HUDEP-2 (cell line): ENCODE measurements at regions not wholly inside any gene's neighbourhood (a gene's known extent, or its start where the extent isn't known, plus 50 kb on each side); places are given as distances from the start of the nearest gene placed in this dataset.

Experiments
- DNase-seq, 76 experiments: peaks; one replicate each; lab custom pipeline; 2025; ENCODE audit not compliant: unreplicated experiment in 76 of 76; lab: John Stamatoyannopoulos, UW

DNA sequence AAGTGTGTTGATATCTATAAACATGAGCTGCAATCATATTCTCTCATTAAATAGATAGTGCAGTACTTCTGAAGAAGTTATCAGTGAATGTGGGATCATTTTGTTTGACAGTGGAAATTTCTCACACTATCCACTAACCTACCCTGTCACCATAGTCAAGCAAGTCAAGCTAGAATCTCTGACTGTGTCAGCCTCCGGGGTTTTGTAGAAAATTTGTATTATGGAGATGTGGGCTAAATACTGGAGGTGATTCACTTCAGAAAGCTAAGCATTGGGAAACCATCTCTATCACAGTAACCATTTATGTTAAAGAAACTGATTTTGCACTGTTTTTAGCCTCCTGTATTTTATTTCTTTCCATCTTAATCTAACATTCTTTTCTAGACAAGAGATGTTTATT lies 126.6 kb upstream of the CREB1 start:
- DNase-seq: no peak

DNA sequence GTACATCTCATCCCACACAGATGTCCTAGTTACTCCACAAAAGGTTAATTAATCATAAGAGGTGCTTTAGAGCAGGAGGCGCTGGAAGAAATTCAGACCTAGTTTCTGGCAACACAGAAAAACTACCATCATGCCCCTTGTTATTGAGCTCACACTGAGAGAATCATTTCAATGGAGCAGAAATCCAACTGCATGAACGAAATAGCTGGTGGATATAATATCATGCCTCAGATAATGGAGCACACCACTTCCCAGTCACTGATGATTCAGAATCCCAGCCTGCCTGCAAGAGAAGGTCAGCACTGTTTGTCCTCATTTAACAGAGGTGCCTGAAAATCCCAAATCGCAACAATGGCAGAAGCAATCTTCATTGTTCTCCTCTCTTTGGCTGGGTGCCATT lies 125.8 kb upstream of the CREB1 start:
- no peak for DNase-seq

DNA sequence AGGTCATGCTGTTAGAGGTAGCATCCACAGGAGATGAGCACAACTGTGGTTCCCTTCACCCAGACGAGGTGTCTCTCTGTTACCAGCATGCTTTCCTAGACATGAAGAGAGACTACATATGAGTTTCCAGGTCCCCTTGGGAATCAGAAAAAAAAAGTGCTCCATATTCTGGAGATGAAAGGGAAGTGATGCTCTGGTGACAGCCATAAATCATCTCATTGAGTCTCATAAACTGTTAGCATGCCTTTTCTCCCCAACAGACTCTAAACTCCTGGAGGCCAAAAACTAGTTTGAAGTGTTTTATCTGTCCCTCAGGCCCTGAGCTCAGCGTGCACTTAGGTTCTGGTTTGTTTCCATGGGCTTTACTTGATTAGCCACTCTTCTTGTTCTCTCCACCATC lies 124.6 kb upstream of the CREB1 start:
- DNase-seq: no peak

DNA sequence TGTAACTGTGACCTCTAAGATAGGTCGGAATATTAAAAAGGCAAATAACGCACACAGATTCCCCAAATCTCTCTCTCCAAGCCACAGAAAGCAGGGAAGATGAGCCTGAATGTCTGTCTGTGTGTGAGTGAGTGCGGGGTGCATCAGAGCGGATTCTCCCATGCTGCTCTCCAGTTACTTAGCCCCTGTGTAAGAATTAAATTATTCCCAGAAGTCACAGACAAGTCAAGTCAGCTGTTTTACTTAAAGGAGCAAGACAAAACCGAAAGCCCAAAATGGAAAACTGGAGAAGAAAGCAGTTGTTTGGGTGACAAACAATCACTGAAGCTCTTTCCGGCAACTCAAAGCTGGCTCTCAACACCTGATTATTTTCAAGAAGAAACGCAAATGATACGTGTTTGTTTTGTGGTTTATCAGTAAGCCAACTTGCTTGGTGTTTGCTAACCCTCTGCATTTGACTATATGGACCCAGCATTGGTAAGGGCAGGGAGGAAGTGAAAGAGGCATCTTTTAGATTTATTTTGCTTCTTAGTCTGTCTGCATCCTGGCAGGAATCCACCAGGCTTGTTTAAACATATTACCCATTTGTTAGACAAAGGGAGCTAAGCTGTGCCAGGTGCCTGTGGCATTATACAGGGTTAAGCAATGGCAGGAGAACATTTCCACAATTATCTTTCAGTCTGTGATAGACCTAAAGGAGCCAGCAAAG lies 121.5 kb upstream of the CREB1 start:
- DNase-seq: no peak

DNA sequence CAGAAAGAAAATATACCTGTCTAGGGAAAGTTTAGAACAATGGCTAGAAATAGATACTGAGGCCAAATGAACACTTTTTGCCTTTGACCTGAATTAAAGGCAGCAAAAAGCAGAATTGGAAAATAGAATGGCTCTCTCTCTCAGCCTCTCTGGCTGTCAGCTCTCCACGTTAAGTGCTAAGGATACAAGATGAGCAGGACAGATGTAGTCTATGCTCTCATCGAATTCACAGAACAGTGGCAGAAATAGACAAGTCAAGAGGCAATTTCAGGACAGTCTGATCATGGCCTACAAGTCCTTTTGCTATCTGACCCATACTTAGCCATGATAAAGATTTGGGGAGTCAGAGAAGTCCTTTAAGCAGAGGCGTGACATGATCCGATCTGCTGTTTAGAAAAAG lies 120.2 kb upstream of the CREB1 start:
- DNase-seq: peak in 5 of 76 experiments; percentile 2 to 27 (median 24)

DNA sequence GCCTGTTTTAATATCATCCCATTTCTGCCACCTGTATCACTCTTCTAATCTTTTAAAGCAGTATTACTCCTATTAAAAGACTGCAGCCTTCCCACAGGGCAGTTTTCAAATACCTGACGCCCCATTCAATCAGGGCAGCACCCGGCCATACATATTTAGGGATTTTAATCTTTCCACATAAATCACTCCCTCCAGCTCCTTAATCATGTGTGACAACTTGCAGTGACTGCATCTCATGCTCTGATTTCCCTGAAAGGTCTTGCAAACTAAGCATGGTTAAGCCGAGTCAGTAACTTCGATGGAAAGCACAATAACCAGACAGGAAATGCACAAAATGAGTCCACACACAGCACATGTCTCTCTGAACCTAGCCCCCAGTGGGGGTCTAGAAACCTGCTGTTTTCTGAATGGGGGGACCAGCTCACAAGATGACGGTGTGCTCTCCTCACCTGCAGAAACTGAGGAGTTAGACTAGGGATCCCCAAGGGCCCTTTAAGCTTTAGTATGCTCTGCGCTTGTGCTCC lies 116.9 kb upstream of the CREB1 start:
- no peak for DNase-seq

DNA sequence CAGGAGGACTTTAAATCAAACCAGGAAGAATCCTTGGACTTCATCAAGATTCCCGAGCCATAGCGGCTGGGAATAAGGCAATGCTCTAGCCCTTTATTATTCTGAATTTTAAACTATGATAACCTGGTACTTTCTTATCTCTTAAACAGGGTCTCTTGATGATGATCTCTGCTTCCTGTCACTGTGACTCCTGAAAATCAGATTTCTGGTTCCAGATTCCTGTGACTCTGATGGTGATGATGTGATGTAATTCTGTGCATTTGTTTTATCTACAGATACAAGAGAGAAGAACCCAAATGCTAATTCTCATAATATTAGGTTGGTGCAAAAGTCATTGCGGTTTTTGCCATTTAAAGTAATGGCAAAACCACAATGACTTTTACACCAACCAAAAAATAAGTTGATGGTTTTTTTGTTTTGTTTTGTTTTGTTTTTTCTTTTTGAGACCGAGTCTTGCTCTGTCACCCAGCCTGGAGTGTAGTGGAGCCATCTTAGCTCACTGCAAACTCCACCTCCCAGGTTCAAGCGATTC lies 116.3 kb upstream of the CREB1 start:
- DNase-seq: no peak

DNA sequence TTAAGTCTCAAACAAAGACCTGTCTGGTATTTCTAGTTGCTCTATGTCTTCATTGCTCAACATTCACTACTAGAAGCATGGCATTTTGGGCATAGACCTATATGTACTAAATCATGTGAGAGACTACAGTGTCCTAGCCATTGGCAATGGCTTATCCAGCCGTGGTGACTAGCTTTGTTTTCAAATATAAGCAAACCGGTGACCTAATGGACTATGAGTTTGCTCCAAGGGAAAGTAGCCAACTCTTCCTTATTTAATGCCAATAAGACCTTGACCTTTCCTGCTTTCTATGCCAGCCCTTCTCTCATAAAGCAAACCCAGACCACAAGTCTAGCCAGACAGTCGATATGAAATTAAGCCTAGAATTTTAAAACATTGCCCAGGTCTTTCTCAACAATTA lies 113.7 kb upstream of the CREB1 start:
- DNase-seq: peak in 1 of 76 experiments; percentile 1

DNA sequence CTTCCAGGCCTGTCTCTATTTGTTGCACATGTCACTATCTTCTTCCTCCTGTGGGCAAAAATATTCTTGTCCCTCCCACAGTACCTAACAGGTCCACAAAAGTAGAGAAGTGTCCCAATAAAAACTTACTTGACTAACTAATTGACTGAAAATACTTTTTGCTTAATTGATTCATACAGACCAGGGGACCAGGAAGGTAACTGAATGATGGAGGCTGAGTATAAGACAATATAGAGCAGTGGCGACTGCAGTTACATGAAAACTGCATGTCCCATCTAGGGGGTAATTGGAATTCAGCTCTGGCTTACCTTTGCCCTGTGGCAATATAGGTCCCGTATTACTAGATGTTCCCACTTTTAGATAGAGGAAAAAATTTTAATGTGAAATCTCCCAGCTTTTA lies 112.9 kb upstream of the CREB1 start:
- peak in 13 of 76 experiments; percentile 19 to 76 (median 53) for DNase-seq

DNA sequence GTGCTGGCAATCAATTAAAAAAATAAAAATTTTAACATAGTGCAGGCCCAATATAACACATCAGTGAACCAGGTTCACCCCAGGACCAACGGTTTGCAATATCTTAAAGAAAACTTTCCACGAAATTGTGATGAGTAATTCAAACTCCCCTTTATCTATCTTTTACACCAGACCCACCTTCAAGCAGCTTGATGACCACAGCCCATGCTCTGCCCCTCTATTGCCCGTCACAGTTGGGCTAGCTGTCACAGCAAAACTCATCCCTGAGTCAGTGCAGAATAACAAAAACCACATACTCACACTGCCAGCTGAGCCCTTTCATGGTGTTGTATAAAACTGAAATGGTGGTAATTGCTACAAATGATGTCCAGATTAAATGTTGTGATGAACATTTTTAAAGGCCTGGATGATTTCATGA lies 112.5 kb upstream of the CREB1 start:
- DNase-seq: peak in 72 of 76 experiments; percentile 43 to 93 (median 79)

DNA sequence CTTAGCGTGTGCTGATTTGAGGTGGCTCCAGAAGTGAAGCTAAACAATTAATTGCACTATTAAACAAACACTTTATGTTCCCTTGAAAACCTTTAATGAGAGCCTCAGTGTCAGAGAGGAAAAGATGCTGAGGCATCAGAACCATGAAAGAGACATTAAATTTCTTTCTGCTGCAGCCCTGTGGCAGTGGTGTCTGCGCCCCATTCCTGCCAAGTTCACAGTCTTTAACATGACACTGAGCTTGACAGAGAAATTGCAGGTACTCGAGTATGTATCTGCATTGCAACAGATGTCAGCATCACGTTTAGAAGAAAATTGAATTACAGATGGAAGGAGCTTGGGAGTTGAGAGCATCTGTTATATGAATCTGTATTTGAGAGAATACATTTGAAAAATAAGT lies 111.3 kb upstream of the CREB1 start:
- peak in 1 of 76 experiments; percentile 5 for DNase-seq

DNA sequence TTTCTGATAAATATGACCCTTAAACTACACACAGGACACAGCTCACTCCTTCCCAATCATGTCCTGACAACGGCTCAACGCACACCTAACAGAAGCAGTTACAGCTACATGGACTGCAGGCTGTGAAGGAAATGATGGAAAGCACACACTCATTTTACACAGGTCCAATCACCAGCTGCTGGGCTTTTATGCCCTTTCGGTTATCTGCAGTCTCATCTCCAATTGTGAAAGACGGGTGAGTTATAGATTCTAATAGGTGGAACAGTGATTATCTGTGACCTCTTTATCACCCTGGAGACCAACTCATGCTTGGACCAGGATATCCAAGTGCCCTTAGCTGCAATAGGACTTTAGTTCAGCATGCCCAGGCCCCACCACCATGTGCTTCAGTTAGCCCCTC lies 110.4 kb upstream of the CREB1 start:
- DNase-seq: no peak

DNA sequence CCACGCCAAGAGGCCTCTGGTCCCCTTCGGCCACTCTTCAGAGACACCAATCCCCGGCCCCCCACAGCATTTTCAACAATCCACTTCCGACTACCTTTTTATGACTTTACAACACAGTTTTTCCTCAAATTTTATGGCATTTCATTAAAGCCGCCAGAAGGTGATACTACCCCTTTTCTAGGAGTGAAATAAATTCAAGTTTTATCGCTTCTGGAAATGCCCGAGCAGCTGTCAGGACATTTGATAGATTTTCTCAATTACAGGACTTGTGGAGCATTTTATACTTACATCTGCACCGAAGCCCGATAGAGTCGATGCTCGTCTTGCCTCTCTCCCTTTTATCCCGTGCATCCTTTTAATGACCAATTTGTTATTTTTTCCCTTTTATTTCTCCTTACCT lies 108.1 kb upstream of the CREB1 start:
- no peak for DNase-seq

DNA sequence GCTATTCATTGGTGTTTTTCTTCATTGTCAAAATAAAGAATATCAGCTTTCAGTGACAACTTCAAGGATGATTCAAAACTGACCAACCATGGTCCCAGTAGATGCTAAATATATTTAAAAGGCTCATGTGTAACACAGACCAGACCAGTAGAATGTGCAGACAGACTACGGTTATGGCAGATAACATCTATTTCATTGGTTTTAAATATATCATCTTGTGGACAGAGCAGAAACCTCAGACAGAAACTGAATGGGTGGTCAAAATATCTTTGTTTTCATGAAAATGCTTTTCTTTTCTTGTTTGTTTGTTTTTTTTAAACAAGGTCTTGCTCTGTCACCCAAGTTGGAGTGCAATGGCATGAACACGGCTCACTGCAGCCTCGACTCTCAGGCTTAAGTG lies 107.4 kb upstream of the CREB1 start:
- DNase-seq: no peak

DNA sequence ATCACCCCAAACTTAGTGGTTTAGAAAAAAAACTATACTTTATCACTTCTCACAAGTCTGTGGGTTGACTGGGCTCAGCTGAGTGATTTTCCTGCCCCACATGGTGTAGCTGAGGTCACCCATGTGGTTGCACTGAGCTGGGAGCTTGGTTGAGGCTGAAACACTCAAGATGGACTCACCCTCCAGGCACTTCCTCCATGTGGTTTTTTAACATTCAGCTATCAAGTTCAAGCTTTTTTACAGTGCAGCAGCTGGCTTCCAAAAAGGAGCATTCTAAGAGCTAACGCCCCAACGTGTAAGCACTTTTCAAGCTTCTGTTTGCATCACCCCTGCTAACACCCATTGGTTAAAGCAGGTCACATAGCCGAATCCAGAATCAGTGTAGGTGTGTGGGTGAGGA lies 105.9 kb upstream of the CREB1 start:
- DNase-seq: peak in 4 of 76 experiments; percentile 2 to 21 (median 13)

DNA sequence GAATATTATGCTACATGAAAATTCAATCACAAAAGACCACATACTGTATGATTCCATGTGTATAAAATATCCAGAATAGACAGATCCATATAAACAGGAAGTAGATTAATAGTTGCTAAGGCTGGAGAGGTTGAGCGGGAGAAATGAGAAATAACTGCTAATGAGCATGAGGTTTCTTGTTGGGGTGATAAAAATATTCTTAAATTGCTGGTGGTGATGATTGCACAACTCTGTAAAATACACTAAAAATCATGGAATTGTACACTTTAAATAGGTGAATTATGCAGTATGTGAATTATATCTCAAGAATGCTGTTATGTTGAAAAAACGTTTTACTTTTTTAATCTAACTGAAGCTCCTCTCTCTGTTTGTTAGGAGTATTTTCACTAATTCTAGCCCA lies 101.8 kb upstream of the CREB1 start:
- no peak for DNase-seq

DNA sequence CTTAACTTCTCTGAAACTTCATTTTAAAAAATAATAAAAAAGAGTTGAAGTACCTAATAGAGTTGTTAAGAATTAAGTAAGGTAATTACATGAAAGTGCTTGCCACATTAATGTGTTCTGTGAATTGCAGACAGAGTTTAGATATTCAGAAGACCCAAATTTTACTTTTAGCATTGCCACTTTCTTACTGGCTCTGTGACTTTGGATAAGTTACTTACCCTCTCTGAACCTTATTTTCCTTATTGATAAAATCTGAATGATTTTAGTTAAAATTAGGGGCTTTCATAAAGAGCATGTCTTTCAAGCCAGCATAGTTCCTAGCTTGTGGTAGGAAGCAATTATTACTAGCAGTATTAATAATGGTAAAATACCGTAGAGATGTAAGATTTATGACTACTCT lies 101.2 kb upstream of the CREB1 start:
- no peak for DNase-seq

DNA sequence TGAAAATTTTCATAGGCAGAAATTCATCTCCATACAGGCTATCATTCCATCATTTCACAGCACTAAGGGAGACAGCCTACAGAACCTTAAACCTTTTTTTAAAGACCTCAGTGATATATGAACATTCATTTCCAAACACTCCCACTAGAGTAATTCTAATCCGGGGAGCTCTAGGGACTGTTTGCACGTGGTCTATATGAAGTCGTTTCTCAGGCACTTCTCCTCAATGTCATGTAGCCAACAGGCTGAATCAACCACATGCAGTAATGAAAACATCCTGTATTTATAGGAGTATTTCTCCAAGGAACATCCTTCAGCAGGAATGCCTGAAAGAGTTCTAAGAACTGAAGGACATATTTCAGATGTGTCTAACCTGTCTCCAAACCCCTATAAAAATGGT lies 97.3 kb upstream of the CREB1 start:
- no peak for DNase-seq

DNA sequence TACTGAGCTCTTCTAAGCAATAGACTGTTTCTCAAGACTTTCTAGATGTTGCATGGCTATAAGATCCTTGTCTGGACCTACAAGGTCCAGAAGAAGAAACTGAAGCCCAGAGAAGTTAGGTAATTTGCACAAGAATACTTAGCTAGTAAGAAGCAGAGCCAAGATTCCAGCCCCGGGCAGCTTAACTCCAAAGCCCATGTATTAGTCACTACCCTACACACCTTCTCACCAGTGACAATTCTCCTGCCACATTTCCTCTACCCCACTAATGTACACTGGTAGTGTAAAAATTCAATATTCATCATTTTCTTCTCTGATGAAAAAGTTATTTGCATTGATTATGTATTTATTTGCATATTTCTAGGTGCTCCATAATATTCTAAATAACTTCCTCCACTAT lies 95.5 kb upstream of the CREB1 start:
- no peak for DNase-seq

DNA sequence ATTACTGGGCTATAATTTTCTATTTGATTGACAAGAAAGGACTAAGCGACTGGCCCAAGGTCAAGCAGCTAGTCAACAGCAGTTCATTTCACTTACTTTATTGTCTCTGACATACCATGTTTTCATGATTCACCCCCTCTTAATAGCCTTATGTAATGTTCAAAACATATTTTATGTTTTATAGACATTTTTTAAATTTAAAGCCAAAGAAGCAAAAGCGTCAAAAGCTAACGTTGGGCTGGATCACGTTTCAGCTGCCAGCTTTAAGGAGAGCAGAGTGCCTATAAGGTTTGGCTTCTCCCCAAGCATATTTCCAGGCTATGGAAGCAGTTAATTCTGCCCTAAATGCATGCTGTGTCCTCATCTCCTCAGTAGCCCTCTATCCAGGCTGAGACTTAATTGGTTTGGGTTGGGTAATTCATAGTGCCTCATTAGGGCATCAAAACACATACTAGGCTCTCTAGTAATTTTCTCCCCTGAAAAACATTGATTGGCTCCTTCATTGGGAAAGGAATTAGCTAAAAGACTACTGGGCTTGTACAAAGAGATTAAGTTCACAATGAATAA lies 94.8 kb upstream of the CREB1 start:
- no peak for DNase-seq

DNA sequence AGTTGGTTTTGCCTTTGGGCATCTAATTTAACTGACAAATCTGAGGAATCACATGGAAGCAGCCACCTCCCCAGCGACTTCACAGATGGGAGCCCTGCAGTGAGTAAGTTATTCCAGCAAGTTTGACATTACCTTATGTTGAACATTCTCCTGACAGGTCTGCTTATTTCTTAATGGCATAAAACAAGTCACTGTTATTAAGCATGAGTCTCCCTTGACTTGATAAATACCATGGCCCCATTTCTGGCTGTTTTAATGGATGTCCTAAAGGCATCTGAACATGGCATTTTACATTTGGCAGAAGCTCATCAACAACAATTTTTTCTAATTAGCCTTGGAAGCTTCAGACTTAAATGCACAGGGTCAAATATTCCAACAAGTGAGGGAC lies 92.6 kb upstream of the CREB1 start:
- DNase-seq: no peak

DNA sequence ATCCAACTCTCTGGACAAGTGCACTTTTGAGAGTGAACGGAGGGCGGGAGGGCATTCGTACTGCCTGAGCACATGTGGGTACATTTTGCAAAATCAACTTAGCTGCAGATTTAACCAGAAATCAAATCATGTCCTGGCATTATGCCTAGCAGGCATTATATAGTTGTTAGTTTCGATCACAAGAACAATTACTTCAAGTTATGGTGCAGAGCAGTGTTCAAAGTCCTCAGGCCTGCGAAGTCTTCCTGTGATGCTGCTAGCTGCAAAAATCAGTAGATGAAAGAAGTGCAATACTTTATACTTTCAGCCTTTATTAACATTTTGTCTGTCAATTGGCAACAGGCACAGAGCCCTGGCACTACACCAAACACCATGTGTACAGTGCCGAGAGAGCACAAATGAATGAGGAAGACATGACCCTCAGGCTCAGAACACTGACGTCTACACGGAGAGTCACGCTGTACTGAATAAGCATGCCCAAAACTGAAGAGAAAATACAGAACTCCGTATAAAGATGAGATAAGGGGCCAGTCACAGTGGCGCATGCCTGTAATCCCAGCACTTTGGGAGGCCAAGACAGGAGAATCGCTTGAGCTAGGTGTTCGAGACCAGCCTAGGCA lies 92.1 kb upstream of the CREB1 start:
- no peak for DNase-seq
